Smooth muscle cell (in vitro differentiated cells): ENCODE measurements at regions not wholly inside any gene's neighbourhood (a gene's known extent, or its start where the extent isn't known, plus 50 kb on each side); places are given as distances from the start of the nearest gene placed in this dataset.
A peak's percentile ranks its signal among the peaks of the same experiment; 100 is the strongest.

Experiments used
- DNase-seq: peaks from one replicate; lab custom pipeline; 2025; ENCODE audit not compliant: unreplicated experiment; lab: John Stamatoyannopoulos, UW
- H2AFZ ChIP-seq: fragments of 200-600 bp; sonication (generic); 2 replicates; pipeline ENCODE4 v1.6.0; 2016; ENCODE audit warnings: antibody characterized with exemption, low read depth, mild to moderate bottlenecking
- H3F3A ChIP-seq: fragments of 200-600 bp; sonication (generic); 2 replicates; pipeline ENCODE4 v1.6.0; 2017; ENCODE audit warnings: antibody characterized with exemption, low read depth
- H3K27ac ChIP-seq: fragments of 200-600 bp; sonication (generic); 2 replicates; pipeline ENCODE4 v1.5.1; 2016; ENCODE audit warnings: low read depth, mild to moderate bottlenecking
- H3K27me3 ChIP-seq: fragments of 200-600 bp; sonication (generic); 2 replicates; pipeline ENCODE4 v1.6.1; 2016; ENCODE audit warnings: low read depth, mild to moderate bottlenecking
- H3K36me3 ChIP-seq: fragments of 200-600 bp; sonication (generic); 2 replicates; pipeline ENCODE4 v1.5.1; 2016; ENCODE audit warnings: low read depth
- H3K4me1 ChIP-seq: fragments of 200-600 bp; sonication (generic); 2 replicates; pipeline ENCODE4 v1.5.1; 2016; ENCODE audit warnings: low read depth
- H3K4me2 ChIP-seq: fragments of 200-600 bp; sonication (generic); 2 replicates; pipeline ENCODE4 v1.6.0; 2016; ENCODE audit warnings: mild to moderate bottlenecking
- H3K4me3 ChIP-seq: fragments of 200-600 bp; sonication (generic); 2 replicates; pipeline ENCODE4 v1.5.1; 2016; ENCODE audit warnings: mild to moderate bottlenecking
- H3K79me2 ChIP-seq: fragments of 200-600 bp; sonication (generic); 2 replicates; pipeline ENCODE4 v1.6.0; 2016; ENCODE audit warnings: low read depth, mild to moderate bottlenecking
- H3K9ac ChIP-seq: fragments of 200-600 bp; sonication (generic); 2 replicates; pipeline ENCODE4 v1.6.0; 2016; ENCODE audit warnings: low read depth
- H3K9me3 ChIP-seq: fragments of 200-600 bp; sonication (generic); replicated peaks from 2 replicates; pipeline ENCODE4 v1.5.1; 2016; ENCODE audit warnings: low read depth
- H4K20me1 ChIP-seq: fragments of 200-600 bp; sonication (generic); 2 replicates; pipeline ENCODE4 v1.6.0; 2016; ENCODE audit warnings: low read depth
- WGBS: methylation state at CpG from one replicate; pipeline ENCODE4 v1.1.7; 2016; ENCODE audit warnings: low lambda C conversion rate; 5-methylcytosine and 5-hydroxymethylcytosine counted together
- TF ChIP-seq, protein P1 (sequence below): fragments of 200-600 bp; sonication (generic); IDR thresholded peaks from 2 replicates; pipeline ENCODE4 v1.5.1; 2017; ENCODE audit warnings: borderline replicate concordance, mild to moderate bottlenecking, antibody characterized with exemption; ENCODE audit not compliant: insufficient read depth, poor library complexity, severe bottlenecking

DNA sequence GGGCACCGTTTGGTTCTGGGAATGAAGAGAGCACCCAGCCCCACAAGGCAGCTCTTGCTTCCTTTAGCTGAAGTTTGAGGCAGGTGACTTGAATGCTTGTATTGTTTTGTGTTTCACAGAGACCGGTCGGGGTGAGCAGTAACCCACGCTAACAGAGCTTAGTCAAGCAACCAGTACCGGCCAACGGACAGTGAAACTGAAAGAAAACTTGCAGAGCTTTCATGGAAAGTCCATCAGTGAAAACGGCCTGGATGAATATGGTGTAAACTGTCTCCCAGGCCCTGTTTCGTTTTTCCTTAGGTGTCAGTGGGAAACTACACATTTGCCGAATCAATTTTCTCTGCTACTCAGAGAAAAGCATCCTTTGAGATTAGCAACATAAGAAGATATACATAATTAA is 101.1 kb downstream of the LYZL1 start:
- TF ChIP-seq, protein P1, sequence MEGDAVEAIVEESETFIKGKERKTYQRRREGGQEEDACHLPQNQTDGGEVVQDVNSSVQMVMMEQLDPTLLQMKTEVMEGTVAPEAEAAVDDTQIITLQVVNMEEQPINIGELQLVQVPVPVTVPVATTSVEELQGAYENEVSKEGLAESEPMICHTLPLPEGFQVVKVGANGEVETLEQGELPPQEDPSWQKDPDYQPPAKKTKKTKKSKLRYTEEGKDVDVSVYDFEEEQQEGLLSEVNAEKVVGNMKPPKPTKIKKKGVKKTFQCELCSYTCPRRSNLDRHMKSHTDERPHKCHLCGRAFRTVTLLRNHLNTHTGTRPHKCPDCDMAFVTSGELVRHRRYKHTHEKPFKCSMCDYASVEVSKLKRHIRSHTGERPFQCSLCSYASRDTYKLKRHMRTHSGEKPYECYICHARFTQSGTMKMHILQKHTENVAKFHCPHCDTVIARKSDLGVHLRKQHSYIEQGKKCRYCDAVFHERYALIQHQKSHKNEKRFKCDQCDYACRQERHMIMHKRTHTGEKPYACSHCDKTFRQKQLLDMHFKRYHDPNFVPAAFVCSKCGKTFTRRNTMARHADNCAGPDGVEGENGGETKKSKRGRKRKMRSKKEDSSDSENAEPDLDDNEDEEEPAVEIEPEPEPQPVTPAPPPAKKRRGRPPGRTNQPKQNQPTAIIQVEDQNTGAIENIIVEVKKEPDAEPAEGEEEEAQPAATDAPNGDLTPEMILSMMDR = no peak
- 76% methylated on average over 9 of the region's 9 CpGs for WGBS
- no peak for DNase-seq

DNA sequence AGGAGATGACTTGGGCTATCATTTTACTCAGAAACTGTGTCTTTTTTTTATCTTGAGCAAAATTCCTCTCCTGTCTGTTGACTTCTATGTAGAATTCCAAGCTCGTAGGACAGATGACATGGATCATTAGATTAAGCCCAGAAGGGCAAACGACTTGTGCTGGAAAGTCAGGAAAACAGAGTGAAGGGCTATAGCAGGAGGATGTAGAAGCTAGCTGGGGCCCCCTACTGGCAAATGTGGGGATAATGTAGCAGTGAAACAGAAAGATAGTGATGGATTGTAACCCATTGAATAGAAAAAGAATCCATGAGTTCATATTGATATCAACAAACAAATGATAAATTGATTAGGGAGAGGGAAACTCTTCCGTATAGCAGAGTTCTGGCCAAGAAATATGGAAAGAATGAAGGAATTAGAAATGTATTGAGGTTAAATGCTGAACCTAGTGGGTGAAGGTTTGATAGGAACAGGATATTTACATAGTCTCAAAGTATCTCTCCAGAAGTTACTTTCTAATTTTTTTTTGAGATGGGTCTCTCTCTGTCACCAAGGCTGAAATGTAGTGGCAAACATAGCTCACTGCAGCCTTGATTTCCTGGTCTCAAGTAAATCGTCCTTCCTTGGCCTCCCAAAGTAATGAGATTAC is 103.6 kb downstream of the LYZL1 start:
- no peak for DNase-seq
- no peaks in the 10 kb centered on the region for H3K9me3 ChIP-seq

More for the DNA sequence above, 101.1 kb downstream of the LYZL1 start:
- Histone ChIP-seq H3K79me2 (no peaks in the 10 kb centered on the region), H3F3A (no peaks in the 10 kb centered on the region), H4K20me1 (no peaks in the 10 kb centered on the region), H3K4me2 (no peak overlapping the region), H2AFZ (no peak overlapping the region), H3K27me3 (no peaks in the 10 kb centered on the region), H3K27ac (no peak overlapping the region), H3K4me1 (no peaks in the 10 kb centered on the region), H3K9me3 (no peaks in the 10 kb centered on the region), H3K36me3 (no peaks in the 10 kb centered on the region), H3K4me3 (no peak overlapping the region), H3K9ac (no peak overlapping the region)

DNA sequence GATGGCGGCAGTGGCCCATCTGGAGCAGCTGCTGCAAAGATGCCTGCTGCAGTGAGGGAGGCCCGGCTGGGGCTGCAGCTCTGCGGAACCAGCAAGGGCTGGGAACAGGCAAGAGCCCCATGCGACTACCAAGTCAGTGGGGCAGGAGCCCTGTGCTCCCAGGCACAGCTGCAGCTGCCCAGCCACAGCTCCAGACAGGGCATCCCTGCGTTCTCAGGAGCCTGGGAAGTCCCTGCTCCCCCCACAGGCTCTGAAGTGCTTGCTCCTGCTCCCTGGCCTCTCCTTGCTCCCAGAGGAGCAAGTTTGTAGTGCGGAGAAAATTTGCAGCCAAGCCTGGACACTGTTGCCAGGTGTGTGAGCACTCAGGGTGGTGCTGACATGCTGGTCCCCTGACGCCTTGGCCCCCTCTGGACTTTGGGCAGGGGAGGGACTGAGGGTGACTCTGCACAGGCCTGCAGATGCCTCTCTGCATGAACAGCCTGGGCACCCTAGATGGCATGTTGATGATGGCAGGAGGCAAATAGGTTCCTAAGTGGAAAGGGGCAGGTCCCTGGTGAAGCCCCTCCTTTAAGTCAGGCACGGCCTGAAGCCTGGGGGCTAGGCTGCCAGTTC is 105.6 kb downstream of the LYZL1 start:
- DNase-seq = no peak
- H4K20me1 ChIP-seq = no peaks in the 10 kb centered on the region
- 84% methylated on average over 8 of the region's 8 CpGs for WGBS
- H3K27ac ChIP-seq = no peak overlapping the region
- H3K27me3 ChIP-seq = no peaks in the 10 kb centered on the region
- H3K79me2 ChIP-seq = no peaks in the 10 kb centered on the region
- no peak overlapping the region for H3K9ac ChIP-seq
- no peak overlapping the region for H2AFZ ChIP-seq
- TF ChIP-seq, protein P1 = no peak
- H3K4me3 ChIP-seq = no peak overlapping the region
- H3F3A ChIP-seq = peaks cover 6% of the 10 kb centered on the region
- peaks cover 16% of the 10 kb centered on the region for H3K4me1 ChIP-seq
- no peaks in the 10 kb centered on the region for H3K9me3 ChIP-seq
- H3K36me3 ChIP-seq = no peaks in the 10 kb centered on the region
- H3K4me2 ChIP-seq = no peak overlapping the region

More for the DNA sequence above, 103.6 kb downstream of the LYZL1 start:
- Histone ChIP-seq H3K4me1 (peaks cover 10% of the 10 kb centered on the region), H3K4me3 (no peak overlapping the region), H3K9ac (no peak overlapping the region), H2AFZ (no peak overlapping the region), H3K79me2 (no peaks in the 10 kb centered on the region), H3K27ac (no peak overlapping the region), H3K4me2 (no peak overlapping the region), H3K27me3 (no peaks in the 10 kb centered on the region), H3F3A (peaks cover under 1% of the 10 kb centered on the region), H3K36me3 (no peaks in the 10 kb centered on the region), H4K20me1 (no peaks in the 10 kb centered on the region)
- 19% methylated on average over 4 of the region's 4 CpGs for WGBS
- TF ChIP-seq, protein P1 = peak; percentile 80

DNA sequence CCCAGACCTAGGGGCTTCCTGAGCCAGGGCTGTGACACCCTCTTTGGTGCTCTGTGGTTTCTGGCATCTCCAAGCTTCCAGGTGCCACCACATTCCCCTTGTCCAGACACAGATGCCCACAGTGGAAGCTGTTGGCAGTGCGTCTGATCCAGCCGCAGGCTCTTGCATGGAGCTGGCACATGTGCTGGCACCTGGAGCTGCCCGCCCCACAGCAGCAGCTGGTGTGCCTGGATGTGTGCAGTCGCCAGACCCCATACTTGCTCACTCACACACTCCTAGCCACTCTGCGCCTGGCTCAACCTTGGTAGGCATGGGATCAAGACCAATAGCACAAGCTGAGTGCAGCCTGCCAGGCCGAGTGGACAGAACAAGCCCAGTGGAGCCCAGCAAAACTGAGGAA is 106.5 kb downstream of the LYZL1 start:
- H3K79me2 ChIP-seq = no peaks in the 10 kb centered on the region
- peaks cover 6% of the 10 kb centered on the region for H3F3A ChIP-seq
- no peak overlapping the region for H3K27ac ChIP-seq
- WGBS = 91% methylated on average over 6 of the region's 6 CpGs
- no peak overlapping the region for H3K9ac ChIP-seq
- no peaks in the 10 kb centered on the region for H4K20me1 ChIP-seq
- no peak for DNase-seq
- H3K4me2 ChIP-seq = no peak overlapping the region
- TF ChIP-seq, protein P1 = no peak
- H2AFZ ChIP-seq = no peak overlapping the region
- no peaks in the 10 kb centered on the region for H3K9me3 ChIP-seq
- no peaks in the 10 kb centered on the region for H3K36me3 ChIP-seq
- H3K27me3 ChIP-seq = no peaks in the 10 kb centered on the region
- no peak overlapping the region for H3K4me3 ChIP-seq
- H3K4me1 ChIP-seq = peaks cover 16% of the 10 kb centered on the region
